HG03175 (cell line): ENCODE measurements at regions not wholly inside any gene's neighbourhood (a gene's known extent, or its start where the extent isn't known, plus 50 kb on each side); places are given as distances from the start of the nearest gene placed in this dataset.
A peak's percentile ranks its signal among the peaks of the same experiment; 100 is the strongest.

Experiments
- ATAC-seq: cut with Tn5 transposase; IDR thresholded peaks from one replicate; pipeline ENCODE4 v1.9.1; 2021; ENCODE audit warnings: mild to moderate bottlenecking, moderate library complexity; ENCODE audit not compliant: unreplicated experiment

GRCh38 chr4:147052361-147052760 lies 106.7 kb upstream of the TTC29 start:
- ATAC-seq = no peak

GRCh38 chr4:147054228-147054872 lies 108.7 kb upstream of the TTC29 start:
- ATAC-seq = no peak

- ATAC-seq = peak; percentile 39
Observed at GRCh38 chr4:147056940-147057610, 111.4 kb upstream of the TTC29 start.

- ATAC-seq = no peak
Observed at GRCh38 chr4:147057611-147058190, 112.0 kb upstream of the TTC29 start.

- ATAC-seq = no peak
Observed at GRCh38 chr4:147059064-147059731, 113.5 kb upstream of the TTC29 start.

GRCh38 chr4:147060151-147060931 lies 114.7 kb upstream of the TTC29 start:
- no peak for ATAC-seq

GRCh38 chr4:147064856-147065255 lies 119.2 kb upstream of the TTC29 start:
- ATAC-seq = no peak

- ATAC-seq = no peak
Observed at GRCh38 chr4:147068564-147068963, 122.9 kb upstream of the TTC29 start.

- no peak for ATAC-seq
Observed at GRCh38 chr4:147071209-147071740, 125.6 kb upstream of the TTC29 start.

- ATAC-seq = no peak
Observed at GRCh38 chr4:147076179-147076578, 130.5 kb upstream of the TTC29 start.

GRCh38 chr4:147076728-147077127 lies 131.1 kb upstream of the TTC29 start:
- ATAC-seq = no peak

GRCh38 chr4:147078362-147078761 lies 132.7 kb upstream of the TTC29 start:
- ATAC-seq = no peak

GRCh38 chr4:147078875-147079658 lies 133.4 kb upstream of the TTC29 start:
- ATAC-seq = no peak

GRCh38 chr4:147084861-147085260 lies 139.2 kb upstream of the TTC29 start:
- ATAC-seq = no peak

- no peak for ATAC-seq
Observed at GRCh38 chr4:147085781-147086180, 140.1 kb upstream of the TTC29 start.

- no peak for ATAC-seq
Observed at GRCh38 chr4:147088146-147088545, 142.5 kb upstream of the TTC29 start.

GRCh38 chr4:147090486-147090885 lies 144.8 kb upstream of the TTC29 start:
- no peak for ATAC-seq

GRCh38 chr4:147093206-147093605 lies 147.5 kb upstream of the TTC29 start:
- no peak for ATAC-seq

- no peak for ATAC-seq
Observed at GRCh38 chr4:147094238-147094637, 148.6 kb upstream of the TTC29 start.
